NCI-H2196 (cell line): ENCODE measurements at regions not wholly inside any gene's neighbourhood (a gene's known extent, or its start where the extent isn't known, plus 50 kb on each side); places are given as distances from the start of the nearest gene placed in this dataset.

ENCODE experiments used
- DNase-seq: peaks from one replicate; lab custom pipeline; 2025; ENCODE audit not compliant: unreplicated experiment; lab: John Stamatoyannopoulos, UW

GRCh38 chr13:59182241-59182640 lies 981.5 kb downstream of the DIAPH3 start:
- DNase-seq = no peak

DNA sequence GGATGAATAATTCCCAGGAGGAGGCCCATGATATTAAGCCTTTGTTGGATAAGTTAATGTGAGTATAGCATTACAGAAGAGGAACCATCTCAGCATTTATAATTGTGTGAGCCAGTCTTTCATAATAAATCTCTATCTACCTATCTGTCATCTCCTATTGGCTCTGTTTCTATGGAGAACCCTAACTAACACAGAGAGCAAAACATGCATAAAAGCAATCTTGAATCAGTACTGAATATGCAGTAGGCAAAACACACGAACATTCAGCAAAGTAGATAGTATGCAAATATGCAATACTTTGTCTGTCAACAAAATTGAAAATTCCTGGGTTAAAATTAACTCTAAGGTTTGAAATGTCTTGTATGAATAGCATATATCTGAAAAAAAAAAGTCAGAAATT lies 966.3 kb downstream of the DIAPH3 start:
- DNase-seq = no peak

DNA sequence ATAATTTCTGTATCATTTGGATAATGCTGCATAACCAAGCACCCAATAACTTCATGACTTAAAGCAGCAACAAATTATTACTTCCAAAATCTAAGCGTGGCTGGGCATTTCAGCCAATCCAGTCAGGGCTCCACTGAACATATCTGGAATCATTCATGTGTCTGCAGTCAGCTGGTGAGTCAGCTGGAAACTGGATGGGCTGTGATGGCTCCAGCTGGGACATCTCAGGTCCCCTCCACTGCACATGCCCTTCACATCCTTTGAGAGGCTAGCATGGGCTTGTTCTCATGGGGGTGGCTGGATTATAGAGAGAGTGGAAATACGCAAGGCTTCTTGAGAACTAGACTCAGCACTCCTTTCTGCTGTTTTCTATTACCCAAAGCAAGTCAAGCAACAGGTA lies 961.9 kb downstream of the DIAPH3 start:
- DNase-seq = no peak

GRCh38 chr13:59203855-59204254 lies 959.9 kb downstream of the DIAPH3 start:
- DNase-seq = no peak

DNA sequence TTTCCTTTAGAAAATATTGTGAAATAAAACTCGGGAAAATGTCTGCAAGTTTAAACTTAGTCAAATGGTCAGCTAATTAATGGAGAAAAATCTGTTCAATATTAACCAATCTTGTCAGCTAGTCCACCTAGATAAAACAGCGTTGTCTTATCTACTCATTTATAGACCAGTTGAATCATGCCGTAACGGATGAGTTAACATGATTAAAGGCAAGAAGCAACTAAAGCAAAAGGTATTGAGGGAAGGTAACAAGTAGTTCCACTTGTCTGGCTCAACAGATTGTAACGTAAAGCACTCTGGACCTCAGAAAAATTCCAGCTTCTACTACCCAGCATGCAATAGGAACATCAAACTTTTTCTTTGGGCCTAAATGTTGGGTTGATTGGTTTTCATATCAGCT lies 958.2 kb downstream of the DIAPH3 start:
- DNase-seq = no peak

DNA sequence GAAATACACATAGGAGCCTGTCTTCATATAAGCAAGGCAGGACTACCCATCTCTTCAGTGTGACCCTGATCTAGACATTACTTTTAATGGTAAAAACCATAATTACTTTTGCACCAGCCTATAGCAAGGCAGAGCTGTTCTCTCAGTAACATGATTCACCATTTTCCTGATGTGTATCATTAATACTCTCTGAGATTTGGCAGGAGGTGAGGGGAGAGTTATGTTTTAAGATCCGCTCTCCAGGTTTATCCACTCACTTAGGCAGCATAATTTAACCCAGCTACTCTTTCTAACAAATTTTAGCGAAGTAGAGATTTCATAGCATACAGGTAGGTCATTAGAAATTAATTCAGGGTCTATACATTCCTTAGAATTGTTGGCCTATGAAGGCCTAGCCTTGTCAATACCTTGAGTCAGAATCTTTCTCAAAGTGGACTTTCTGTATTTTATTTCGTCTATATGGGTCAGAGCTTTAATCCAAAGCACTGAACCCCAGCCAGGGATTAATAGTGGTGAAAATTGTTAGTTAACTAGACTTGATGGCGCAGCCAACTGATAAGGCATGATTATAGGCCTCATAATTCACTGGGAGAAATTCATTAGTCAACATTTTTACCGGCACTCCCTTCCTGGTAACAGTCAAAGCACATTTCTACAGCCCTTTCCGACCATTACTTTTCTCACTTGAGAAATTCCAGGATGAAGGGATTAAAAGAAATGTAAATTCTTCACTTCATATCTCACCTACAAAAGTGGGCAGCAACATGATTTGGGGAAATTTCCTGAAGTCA lies 955.1 kb downstream of the DIAPH3 start:
- no peak for DNase-seq

- DNase-seq = no peak
These were observed 953.2 kb downstream of the DIAPH3 start for GRCh38 chr13:59210543-59210942.

DNA sequence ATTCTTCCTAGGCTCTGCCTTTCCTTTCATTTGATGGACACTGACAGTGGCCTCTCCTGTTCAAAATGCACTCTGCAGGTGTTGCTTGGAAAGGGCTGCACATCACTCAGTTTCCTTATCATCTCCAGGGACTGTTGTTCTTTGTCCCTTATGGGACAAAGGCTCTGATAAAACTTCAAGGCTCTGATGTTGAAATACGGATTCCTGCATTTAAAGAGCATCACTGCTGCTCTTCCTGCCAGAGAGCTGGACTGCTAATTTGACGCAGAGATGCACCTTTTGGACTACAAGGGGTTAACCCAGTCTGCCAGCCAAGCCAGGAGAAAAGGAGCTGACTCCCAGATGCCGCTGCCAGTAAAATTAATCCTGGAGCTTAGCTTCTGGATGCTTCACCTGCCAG lies 952.1 kb downstream of the DIAPH3 start:
- DNase-seq = no peak

DNA sequence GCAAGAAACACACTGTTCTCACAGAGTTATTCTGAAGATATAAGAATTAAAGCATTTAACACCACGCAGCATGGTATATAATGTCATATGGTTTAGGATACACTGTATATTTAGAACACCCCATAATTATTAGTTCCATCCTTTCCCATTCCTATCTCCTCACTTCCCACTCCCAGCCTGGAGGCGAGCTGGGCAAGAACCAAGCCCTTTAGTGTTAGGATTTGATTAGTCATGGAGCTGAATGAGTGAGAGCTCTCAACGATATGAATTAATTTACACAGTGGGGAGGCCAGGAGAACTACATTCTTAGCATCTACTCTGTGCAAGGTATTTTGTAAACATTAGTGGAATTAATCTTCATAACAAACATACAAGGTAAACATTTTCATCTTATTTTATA lies 934.3 kb downstream of the DIAPH3 start:
- DNase-seq = no peak

GRCh38 chr13:59229861-59230260 lies 933.9 kb downstream of the DIAPH3 start:
- no peak for DNase-seq

- no peak for DNase-seq
These were observed 933.1 kb downstream of the DIAPH3 start for GRCh38 chr13:59230484-59231264.

- DNase-seq = no peak
These were observed 927.3 kb downstream of the DIAPH3 start for GRCh38 chr13:59236309-59236919.

- no peak for DNase-seq
These were observed 926.8 kb downstream of the DIAPH3 start for GRCh38 chr13:59236944-59237343.

- DNase-seq = no peak
These were observed 916.6 kb downstream of the DIAPH3 start for GRCh38 chr13:59247171-59247570.

DNA sequence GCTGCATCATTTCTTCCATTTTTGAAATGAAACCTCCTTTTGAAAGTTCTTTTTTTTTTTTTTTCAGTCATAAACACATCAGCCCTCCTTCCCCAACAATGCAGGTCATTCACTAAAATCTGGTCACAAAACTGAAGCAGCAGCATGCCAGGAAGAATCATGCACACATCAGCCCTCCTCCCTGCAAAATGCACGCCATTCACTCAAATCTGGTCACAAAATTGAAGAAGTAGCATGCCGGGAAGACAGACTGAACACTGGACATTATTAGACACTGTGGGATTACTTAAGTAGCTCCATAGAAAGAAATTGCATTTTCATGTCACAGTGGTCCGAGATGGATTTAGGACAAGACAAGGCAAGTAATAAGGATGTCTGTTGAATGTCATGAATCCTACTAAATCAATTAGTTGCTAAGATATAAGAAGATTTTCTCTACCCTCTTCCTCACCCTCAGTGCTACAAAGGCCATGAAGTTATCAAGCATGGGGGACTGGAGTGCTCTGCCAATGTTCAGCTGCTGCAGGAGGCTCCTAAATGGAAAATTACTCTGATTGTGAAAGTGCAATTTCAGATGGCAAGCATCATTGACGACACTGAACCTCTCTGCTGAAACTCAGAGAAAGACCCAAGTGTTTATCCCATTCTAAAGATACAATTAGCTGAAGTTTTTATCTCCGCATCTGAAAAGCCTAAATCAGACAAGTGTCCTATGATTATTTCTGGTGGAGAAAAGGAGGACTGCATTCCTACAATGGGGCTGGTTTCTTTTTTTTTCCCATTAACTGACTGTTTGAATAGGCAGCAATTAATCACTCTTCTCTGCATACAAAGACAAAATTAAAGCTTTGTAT lies 913.2 kb downstream of the DIAPH3 start:
- DNase-seq = no peak

- DNase-seq = no peak
These were observed 904.3 kb downstream of the DIAPH3 start for GRCh38 chr13:59259165-59260000.

DNA sequence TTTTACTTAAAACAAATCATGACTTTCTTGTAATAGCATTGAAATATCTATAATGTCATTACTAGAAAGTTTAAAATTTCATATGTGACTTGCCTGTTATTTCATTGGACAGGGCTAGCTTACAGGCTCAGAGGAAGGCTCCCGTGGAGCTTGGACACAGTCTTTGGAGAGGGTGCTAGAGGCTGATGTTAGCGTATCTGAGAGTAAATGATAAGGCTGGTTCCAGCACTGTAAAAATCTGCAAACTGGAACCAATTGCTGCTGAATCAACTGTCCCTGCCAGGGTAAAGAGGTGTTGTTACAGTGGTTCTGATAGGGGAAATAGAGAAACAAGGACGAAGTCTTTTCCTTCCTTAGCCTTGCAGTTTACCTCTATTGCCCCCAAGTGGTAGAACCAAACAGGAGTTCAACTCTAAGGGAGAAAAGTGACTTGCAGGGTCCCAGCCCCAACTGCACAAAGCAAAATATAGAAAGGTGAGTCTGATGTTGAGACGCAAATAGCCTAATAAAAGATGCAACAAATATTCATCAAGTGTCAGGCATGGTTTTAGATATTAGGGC lies 901.7 kb downstream of the DIAPH3 start:
- no peak for DNase-seq

DNA sequence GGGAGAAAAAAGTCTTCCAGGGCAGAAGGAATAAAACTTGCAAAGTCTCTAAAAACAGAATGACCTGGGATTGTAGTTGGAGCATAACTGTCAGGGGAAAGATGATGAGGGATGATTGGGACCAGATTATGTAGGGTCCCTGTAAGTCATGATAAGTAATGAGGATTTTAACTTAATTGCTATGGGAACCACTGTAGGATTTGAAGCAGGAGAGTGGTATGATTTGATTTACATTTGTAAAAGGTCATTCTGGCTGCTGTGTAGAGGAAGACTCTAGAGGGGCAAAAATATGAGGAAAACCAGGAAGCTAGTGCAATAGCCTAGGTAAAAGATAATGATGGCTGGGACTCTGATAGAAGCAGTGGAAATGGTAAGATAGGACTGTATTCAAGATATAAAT lies 900.2 kb downstream of the DIAPH3 start:
- no peak for DNase-seq

DNA sequence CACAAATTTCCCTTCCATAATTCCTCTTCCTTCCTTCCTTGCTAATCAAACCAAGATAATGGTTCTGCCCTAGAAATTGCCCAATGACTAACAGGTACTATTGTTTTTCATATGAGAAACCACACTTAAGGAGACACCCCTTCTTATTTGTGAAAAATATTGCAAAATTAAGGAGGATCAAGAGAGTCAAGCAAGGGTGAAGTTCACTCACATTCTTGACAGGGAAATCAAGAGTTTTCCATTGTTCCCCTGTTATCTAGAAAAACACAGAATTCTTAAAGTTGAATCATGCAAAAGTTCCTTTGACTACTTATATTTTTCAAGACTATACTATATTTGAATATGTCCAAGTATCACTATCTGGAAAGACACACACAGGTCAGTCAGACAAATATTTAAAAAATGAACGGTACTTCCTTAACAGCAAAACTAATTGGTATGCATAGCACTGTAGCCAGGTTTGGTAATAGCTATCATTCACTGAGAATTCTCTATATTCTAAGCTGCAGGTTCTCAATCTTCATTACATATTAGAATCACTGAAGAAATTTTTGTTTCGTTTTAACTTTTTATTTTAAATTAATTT lies 897.2 kb downstream of the DIAPH3 start:
- no peak for DNase-seq

DNA sequence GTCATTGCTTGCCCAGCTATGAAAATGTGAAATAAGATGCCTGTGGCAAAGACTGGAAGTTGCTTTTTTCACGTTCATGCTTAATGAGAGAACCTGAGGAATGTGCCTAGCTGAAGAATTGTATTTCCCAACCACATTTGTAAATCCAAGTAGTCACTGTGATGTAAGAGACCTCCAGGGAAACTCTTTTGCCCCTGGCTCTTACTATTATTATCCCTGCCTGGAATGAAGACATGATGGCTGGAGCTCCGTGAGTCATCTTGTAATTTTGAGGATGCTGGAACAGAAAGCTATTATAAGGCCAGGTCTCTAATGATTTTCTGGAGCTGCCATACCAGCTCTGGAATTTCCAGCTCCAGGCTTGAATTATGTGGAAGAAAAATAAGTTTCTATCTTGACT lies 894.3 kb downstream of the DIAPH3 start:
- no peak for DNase-seq
